SU-DHL-6 (cell line): ENCODE measurements at regions not wholly inside any gene's neighbourhood (a gene's known extent, or its start where the extent isn't known, plus 50 kb on each side); places are given as distances from the start of the nearest gene placed in this dataset.

ENCODE experiments used
- H2AFZ ChIP-seq: fragments of 200-600 bp; sonication (generic); 2 replicates; pipeline ENCODE4 v1.6.1; 2014; ENCODE audit warnings: low read depth, mild to moderate bottlenecking, moderate library complexity, mixed read lengths, antibody characterized with exemption, low read length; ENCODE audit not compliant: severe bottlenecking
- H3F3A ChIP-seq: fragments of 200-600 bp; shearing (Covaris generic); 2 replicates; pipeline ENCODE4 v1.6.0; 2016; ENCODE audit warnings: antibody characterized with exemption, mild to moderate bottlenecking; ENCODE audit not compliant: insufficient read depth
- H3K27ac ChIP-seq: fragments of 200-600 bp; sonication (generic); 2 replicates; pipeline ENCODE4 v1.5.1; 2016; ENCODE audit warnings: low read depth, mild to moderate bottlenecking, low read length, moderate library complexity, mixed read lengths
- H3K27me3 ChIP-seq: fragments of 200-600 bp; sonication (generic), shearing (Covaris generic); 2 replicates; pipeline ENCODE4 v1.6.0; 2014; ENCODE audit warnings: mild to moderate bottlenecking, low read length
- H3K36me3 ChIP-seq: fragments of 200-600 bp; sonication (generic); 2 replicates; pipeline ENCODE4 v1.6.1; 2014; ENCODE audit warnings: mild to moderate bottlenecking, low read length, mixed read lengths
- H3K4me2 ChIP-seq: fragments of 300-600, 200-600 bp; shearing (Covaris generic), sonication (generic); 2 replicates; pipeline ENCODE4 v1.6.0; 2014; ENCODE audit warnings: low read length, low read depth, mild to moderate bottlenecking; ENCODE audit not compliant: poor library complexity, severe bottlenecking
- H3K4me3 ChIP-seq: fragments of 200-600 bp; sonication (generic); 2 replicates; pipeline ENCODE4 v1.5.1; 2014; ENCODE audit warnings: antibody characterized with exemption, low read length, mild to moderate bottlenecking, mixed read lengths; ENCODE audit not compliant: insufficient read depth, poor library complexity, severe bottlenecking
- H3K79me2 ChIP-seq: fragments of 200-600 bp; sonication (generic); 2 replicates; pipeline ENCODE4 v1.6.1; 2014; ENCODE audit warnings: mild to moderate bottlenecking, low read length, moderate library complexity; ENCODE audit not compliant: insufficient read depth
- H3K9ac ChIP-seq: fragments of 200-600 bp; sonication (generic); 2 replicates; pipeline ENCODE4 v1.7.0; 2014; ENCODE audit warnings: mild to moderate bottlenecking, low read length
- H3K9me2 ChIP-seq: fragments of 200-600 bp; sonication (generic); replicated peaks from 2 replicates; pipeline ENCODE4 v1.6.1; 2014; ENCODE audit warnings: low read length; ENCODE audit not compliant: insufficient read depth
- H3K9me3 ChIP-seq: fragments of 200-600 bp; sonication (generic); 2 replicates; pipeline ENCODE4 v1.6.1; 2014; ENCODE audit warnings: low read length, mixed read lengths; ENCODE audit not compliant: insufficient read depth
- H4K20me1 ChIP-seq: fragments of 200-600 bp; sonication (generic); 2 replicates; pipeline ENCODE4 v1.6.1; 2014; ENCODE audit warnings: low read depth, mild to moderate bottlenecking, antibody characterized with exemption, low read length, moderate library complexity, mixed read lengths
- EZH2phosphoT487 ChIP-seq: fragments of 200-600 bp; sonication (generic), shearing (Covaris generic); conservative IDR thresholded peaks from 2 replicates; pipeline ENCODE4 v1.6.1; 2018; ENCODE audit warnings: mild to moderate bottlenecking, antibody characterized with exemption, low read length, moderate library complexity, mixed read lengths
- TF ChIP-seq, protein P1 (sequence below): fragments of 200-600 bp; sonication (generic); IDR thresholded peaks from one replicate; pipeline ENCODE4 v1.5.1; 2017; ENCODE audit warnings: antibody characterized with exemption, mild to moderate bottlenecking, low read length, moderate library complexity; ENCODE audit not compliant: insufficient read depth, poor library complexity, severe bottlenecking

DNA sequence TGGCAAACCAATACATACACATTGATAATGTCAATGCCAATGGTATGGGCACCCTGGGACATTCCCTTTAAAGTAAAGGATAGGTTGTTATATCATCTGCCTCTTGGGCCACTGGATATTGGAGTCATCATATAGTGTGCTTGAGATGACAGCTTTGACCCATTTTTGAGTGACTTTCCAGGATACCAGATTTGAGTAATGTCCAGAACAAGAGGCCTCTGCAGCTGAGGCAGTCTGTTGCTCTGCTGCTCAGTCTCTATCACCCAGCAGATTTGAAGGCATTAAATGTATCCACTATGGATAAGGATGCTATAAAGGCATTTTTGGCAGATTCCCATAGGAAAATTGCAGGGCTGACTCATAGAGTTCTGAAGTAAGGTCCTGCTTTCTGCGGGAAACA lies 525.6 kb upstream of the SEMA6A start:
- Histone ChIP-seq H3F3A (no peaks in the 10 kb centered on the region), H3K36me3 (no peaks in the 10 kb centered on the region), H3K27ac (no peak overlapping the region), H3K79me2 (no peaks in the 10 kb centered on the region), H3K9me2 (no peaks in the 10 kb centered on the region; the same call in 1 of the 2 replicates), H3K4me3 (no peak overlapping the region), H3K9ac (no peak overlapping the region), H4K20me1 (no peaks in the 10 kb centered on the region), H2AFZ (no peak overlapping the region), H3K9me3 (no peaks in the 10 kb centered on the region), H3K4me2 (no peak overlapping the region), H3K27me3 (no peaks in the 10 kb centered on the region)
- TF ChIP-seq EZH2phosphoT487, result no peak
- TF ChIP-seq, protein P1, sequence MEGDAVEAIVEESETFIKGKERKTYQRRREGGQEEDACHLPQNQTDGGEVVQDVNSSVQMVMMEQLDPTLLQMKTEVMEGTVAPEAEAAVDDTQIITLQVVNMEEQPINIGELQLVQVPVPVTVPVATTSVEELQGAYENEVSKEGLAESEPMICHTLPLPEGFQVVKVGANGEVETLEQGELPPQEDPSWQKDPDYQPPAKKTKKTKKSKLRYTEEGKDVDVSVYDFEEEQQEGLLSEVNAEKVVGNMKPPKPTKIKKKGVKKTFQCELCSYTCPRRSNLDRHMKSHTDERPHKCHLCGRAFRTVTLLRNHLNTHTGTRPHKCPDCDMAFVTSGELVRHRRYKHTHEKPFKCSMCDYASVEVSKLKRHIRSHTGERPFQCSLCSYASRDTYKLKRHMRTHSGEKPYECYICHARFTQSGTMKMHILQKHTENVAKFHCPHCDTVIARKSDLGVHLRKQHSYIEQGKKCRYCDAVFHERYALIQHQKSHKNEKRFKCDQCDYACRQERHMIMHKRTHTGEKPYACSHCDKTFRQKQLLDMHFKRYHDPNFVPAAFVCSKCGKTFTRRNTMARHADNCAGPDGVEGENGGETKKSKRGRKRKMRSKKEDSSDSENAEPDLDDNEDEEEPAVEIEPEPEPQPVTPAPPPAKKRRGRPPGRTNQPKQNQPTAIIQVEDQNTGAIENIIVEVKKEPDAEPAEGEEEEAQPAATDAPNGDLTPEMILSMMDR, result no peak

DNA sequence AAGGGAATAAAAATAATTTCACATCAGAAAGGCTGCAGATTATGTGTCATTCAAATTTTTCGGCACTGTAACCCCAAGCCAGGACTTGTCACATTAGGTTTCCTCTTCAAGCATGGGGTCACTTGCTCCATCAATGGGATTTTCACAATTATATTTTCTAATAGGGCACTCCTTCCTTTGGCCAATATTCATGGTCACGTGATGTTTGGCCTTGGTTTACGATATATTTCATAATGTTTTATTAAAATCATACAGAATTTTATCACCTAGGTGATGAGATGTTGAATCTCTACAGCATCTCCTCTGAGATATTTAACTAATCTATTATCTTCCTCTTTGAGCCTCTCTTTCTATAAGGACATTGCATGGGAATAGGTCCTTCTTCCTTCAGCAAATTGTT lies 523.5 kb upstream of the SEMA6A start:
- no peaks in the 10 kb centered on the region for H3K27me3 ChIP-seq
- no peaks in the 10 kb centered on the region for H3K9me2 ChIP-seq
- H3K4me3 ChIP-seq, result no peak overlapping the region
- no peaks in the 10 kb centered on the region for H3F3A ChIP-seq
- no peaks in the 10 kb centered on the region for H3K79me2 ChIP-seq
- no peak overlapping the region for H3K9ac ChIP-seq
- no peak overlapping the region for H2AFZ ChIP-seq
- no peak overlapping the region for H3K27ac ChIP-seq
- no peaks in the 10 kb centered on the region for H4K20me1 ChIP-seq
- H3K36me3 ChIP-seq, result no peaks in the 10 kb centered on the region
- no peak overlapping the region for H3K4me2 ChIP-seq
- TF ChIP-seq, protein P1, result no peak
- TF ChIP-seq EZH2phosphoT487, result no peak
- no peaks in the 10 kb centered on the region for H3K9me3 ChIP-seq

DNA sequence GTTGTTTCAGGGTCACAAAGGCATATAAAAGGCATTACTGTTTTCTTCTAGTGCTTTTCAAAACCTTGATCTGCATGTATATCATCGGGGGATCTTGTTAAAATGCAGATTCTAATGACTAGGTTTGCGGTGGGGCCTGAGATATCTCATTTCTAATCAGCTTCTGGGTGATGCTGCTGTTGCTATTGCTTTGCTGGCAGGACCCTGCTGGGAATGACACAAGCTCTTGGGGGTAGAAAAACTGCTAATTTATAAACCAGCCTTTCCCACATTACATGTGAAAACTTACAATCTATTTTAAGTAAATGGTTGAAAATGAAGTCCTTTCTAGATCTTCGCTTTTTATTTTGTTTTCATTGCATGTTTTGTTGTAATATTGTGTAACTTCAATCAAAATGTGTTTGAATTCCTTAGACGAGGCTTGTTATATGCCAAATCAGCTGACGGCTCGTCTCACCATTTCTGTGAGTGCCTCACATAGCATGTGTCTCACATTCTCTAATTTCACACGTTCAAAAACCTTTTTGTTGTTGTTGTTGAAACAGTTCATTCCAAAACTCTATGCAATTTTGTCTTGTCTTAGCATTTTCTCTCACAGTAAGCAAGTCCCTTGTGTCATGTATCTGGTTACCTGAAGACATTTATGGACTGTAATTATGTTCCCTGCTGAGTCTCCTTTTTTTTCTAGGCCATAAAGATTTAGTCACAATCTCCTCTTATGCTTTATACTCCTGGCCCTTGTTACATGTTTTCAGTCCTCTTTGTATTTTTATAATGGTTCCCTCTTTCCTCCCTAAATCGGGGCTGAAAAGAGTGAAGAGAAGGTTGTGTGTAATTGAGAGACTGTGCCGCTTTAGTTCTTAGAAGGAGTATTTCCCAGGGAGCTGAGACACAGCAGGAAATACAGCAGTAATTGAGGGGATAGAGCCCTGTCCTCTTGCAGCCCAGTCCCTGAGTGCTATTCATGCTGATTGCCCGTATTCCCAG lies 521.0 kb upstream of the SEMA6A start:
- Histone ChIP-seq H3K9ac (no peak overlapping the region), H3K9me3 (no peaks in the 10 kb centered on the region), H4K20me1 (no peaks in the 10 kb centered on the region), H3K36me3 (no peaks in the 10 kb centered on the region), H2AFZ (no peak overlapping the region), H3K4me2 (no peak overlapping the region), H3K9me2 (no peaks in the 10 kb centered on the region), H3K27ac (no peak overlapping the region), H3K79me2 (no peaks in the 10 kb centered on the region), H3K4me3 (no peak overlapping the region), H3K27me3 (no peaks in the 10 kb centered on the region), H3F3A (no peaks in the 10 kb centered on the region)
- TF ChIP-seq EZH2phosphoT487, result no peak
- TF ChIP-seq, protein P1, result no peak
